WTC11 (cell line): ENCODE measurements at regions not wholly inside any gene's neighbourhood (a gene's known extent, or its start where the extent isn't known, plus 50 kb on each side); places are given as distances from the start of the nearest gene placed in this dataset.

ENCODE experiments used
- CBFB ChIP-seq: sonication (generic); formaldehyde crosslinking; IDR thresholded peaks from 2 replicates; pipeline ENCODE4 v1.8.1; 2022; ENCODE audit warnings: mild to moderate bottlenecking, low read depth, missing genetic modification reagents
- CTCF ChIP-seq: fragments of 200-600 bp; IDR thresholded peaks from 2 replicates; pipeline ENCODE4 v1.8.0; 2022; ENCODE audit warnings: antibody characterized with exemption
- FOXJ3 ChIP-seq: sonication (generic); formaldehyde crosslinking; IDR thresholded peaks from 2 replicates; pipeline ENCODE4 v1.9.0; 2021; ENCODE audit warnings: missing genetic modification reagents, mild to moderate bottlenecking, borderline replicate concordance
- FOXP4 ChIP-seq: sonication (generic); formaldehyde crosslinking; IDR thresholded peaks from 2 replicates; pipeline ENCODE4 v1.8.0; 2022; ENCODE audit warnings: mild to moderate bottlenecking, missing genetic modification reagents
- HMGXB4 ChIP-seq: sonication (generic); formaldehyde crosslinking; IDR thresholded peaks from 2 replicates; pipeline ENCODE4 v1.8.1; 2023; ENCODE audit warnings: mild to moderate bottlenecking, moderate library complexity, missing genetic modification reagents
- JUN ChIP-seq: sonication (generic); formaldehyde crosslinking; IDR thresholded peaks from 2 replicates; pipeline ENCODE4 v1.8.0; 2023; ENCODE audit warnings: mild to moderate bottlenecking, missing genetic modification reagents
- MAX ChIP-seq: sonication (generic); formaldehyde crosslinking; IDR thresholded peaks from 2 replicates; pipeline ENCODE4 v1.8.0; 2022; ENCODE audit warnings: mild to moderate bottlenecking, missing genetic modification reagents
- NFYB ChIP-seq: sonication (generic); formaldehyde crosslinking; conservative IDR thresholded peaks from 2 replicates; pipeline ENCODE4 v1.8.0; 2022; ENCODE audit warnings: low read depth, missing genetic modification reagents
- NR3C1 ChIP-seq: sonication (generic); formaldehyde crosslinking; conservative IDR thresholded peaks from 2 replicates; pipeline ENCODE4 v1.8.1; 2023; ENCODE audit warnings: low read depth, mild to moderate bottlenecking, missing genetic modification reagents
- TCF7 ChIP-seq: sonication (generic); formaldehyde crosslinking; IDR thresholded peaks from 2 replicates; pipeline ENCODE4 v1.8.0; 2022; ENCODE audit warnings: mild to moderate bottlenecking, low read depth, missing genetic modification reagents, moderate library complexity
- TEAD4 ChIP-seq: sonication (generic); formaldehyde crosslinking; IDR thresholded peaks from 2 replicates; pipeline ENCODE4 v1.8.0; 2022; ENCODE audit warnings: mild to moderate bottlenecking, missing genetic modification reagents
- ZNF232 ChIP-seq: sonication (generic); formaldehyde crosslinking; IDR thresholded peaks from 2 replicates; pipeline ENCODE4 v1.8.0; 2022; ENCODE audit warnings: mild to moderate bottlenecking, missing genetic modification reagents
- TF ChIP-seq, protein P1 (sequence below): sonication (generic); formaldehyde crosslinking; IDR thresholded peaks from 2 replicates; pipeline ENCODE4 v1.8.1; 2023; ENCODE audit warnings: mild to moderate bottlenecking, missing genetic modification reagents
- TF ChIP-seq, protein P2 (sequence below): sonication (generic); formaldehyde crosslinking; IDR thresholded peaks from 2 replicates; pipeline ENCODE4 v1.8.1; 2022; ENCODE audit warnings: mild to moderate bottlenecking, missing genetic modification reagents, moderate library complexity, borderline replicate concordance

DNA sequence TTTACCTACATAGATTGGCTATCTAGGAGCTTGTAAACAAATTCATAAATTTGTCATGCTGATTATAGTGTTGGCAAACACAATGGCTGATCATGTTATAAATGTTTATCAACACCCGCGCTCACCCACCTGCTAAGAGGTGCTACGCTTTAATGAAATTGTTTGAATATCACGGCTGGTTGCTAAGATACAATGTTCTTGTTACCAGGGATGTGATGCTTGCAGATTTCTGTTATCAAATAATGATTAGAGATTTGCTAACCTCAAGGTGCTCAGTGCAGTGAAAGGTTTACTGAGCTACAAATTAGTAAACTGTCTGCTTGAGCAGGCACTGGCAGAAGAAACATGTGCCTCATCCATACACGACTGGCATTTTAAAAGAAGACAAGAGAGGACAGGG lies 160.0 kb upstream of the ZEB2 start:
- TF ChIP-seq JUN (CRISPR knock-in tag) (no peak), CTCF (no peak), MAX (CRISPR knock-in tag) (no peak), NFYB (CRISPR knock-in tag) (no peak), CBFB (CRISPR knock-in tag) (no peak), FOXP4 (no peak), ZNF232 (CRISPR knock-in tag) (no peak), NR3C1 (CRISPR knock-in tag) (no peak), FOXJ3 (CRISPR knock-in tag) (no peak), TCF7 (CRISPR knock-in tag) (no peak), TEAD4 (no peak), HMGXB4 (CRISPR knock-in tag) (no peak)
- TF ChIP-seq, protein P1, sequence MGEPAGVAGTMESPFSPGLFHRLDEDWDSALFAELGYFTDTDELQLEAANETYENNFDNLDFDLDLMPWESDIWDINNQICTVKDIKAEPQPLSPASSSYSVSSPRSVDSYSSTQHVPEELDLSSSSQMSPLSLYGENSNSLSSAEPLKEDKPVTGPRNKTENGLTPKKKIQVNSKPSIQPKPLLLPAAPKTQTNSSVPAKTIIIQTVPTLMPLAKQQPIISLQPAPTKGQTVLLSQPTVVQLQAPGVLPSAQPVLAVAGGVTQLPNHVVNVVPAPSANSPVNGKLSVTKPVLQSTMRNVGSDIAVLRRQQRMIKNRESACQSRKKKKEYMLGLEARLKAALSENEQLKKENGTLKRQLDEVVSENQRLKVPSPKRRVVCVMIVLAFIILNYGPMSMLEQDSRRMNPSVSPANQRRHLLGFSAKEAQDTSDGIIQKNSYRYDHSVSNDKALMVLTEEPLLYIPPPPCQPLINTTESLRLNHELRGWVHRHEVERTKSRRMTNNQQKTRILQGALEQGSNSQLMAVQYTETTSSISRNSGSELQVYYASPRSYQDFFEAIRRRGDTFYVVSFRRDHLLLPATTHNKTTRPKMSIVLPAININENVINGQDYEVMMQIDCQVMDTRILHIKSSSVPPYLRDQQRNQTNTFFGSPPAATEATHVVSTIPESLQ (CRISPR knock-in tag) = no peak
- TF ChIP-seq, protein P2, sequence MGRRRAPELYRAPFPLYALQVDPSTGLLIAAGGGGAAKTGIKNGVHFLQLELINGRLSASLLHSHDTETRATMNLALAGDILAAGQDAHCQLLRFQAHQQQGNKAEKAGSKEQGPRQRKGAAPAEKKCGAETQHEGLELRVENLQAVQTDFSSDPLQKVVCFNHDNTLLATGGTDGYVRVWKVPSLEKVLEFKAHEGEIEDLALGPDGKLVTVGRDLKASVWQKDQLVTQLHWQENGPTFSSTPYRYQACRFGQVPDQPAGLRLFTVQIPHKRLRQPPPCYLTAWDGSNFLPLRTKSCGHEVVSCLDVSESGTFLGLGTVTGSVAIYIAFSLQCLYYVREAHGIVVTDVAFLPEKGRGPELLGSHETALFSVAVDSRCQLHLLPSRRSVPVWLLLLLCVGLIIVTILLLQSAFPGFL (CRISPR knock-in tag) = no peak
